H1 (cell line): ENCODE measurements at regions not wholly inside any gene's neighbourhood (a gene's known extent, or its start where the extent isn't known, plus 50 kb on each side); places are given as distances from the start of the nearest gene placed in this dataset.

Experiments
- BRCA1 ChIP-seq: IDR thresholded peaks from 2 replicates; pipeline ENCODE4 v1.6.1; 2012; ENCODE audit warnings: low read depth, low read length, improper control_type of control experiment
- CTCF ChIP-seq, 3 experiments: IDR thresholded peaks; 1 replicate in 2 of 3; 2 replicates in 1 of 3; pipeline versions ENCODE4 v1.5.1 to v1.6.1; 2011; ENCODE audit warnings: low read length in 3 of 3, mild to moderate bottlenecking in 3 of 3, inconsistent platforms in 2 of 3, low read depth in 1 of 3, moderate library complexity in 1 of 3; ENCODE audit not compliant: insufficient read depth in 1 of 3; ENCODE audit errors: control extremely low read depth in 1 of 3
- JUN ChIP-seq: IDR thresholded peaks from 2 replicates; pipeline ENCODE4 v1.6.1; 2011; ENCODE audit warnings: low read depth, mild to moderate bottlenecking, improper control_type of control experiment, low read length
- SAP30 ChIP-seq: fragments of 300-600 bp; sonication (generic); IDR thresholded peaks from 2 replicates; pipeline ENCODE4 v1.7.1; 2012; ENCODE audit warnings: low read length, moderate library complexity, mild to moderate bottlenecking, inconsistent platforms; ENCODE audit not compliant: insufficient read depth, insufficient replicate concordance
- SUZ12 ChIP-seq: fragments of 200-600 bp; sonication (generic); IDR thresholded peaks from 2 replicates; pipeline ENCODE4 v1.6.1; 2012; ENCODE audit warnings: mild to moderate bottlenecking, inconsistent platforms, low read length, moderate library complexity, mixed read lengths
- TAF1 ChIP-seq: IDR thresholded peaks from 2 replicates; pipeline ENCODE4 v1.6.1; 2011; ENCODE audit warnings: mild to moderate bottlenecking, low read depth, low read length

GRCh38 chr2:187115627-187116026 lies 266.7 kb upstream of the ZSWIM2 start:
- TF ChIP-seq SAP30 (no peak), BRCA1 (no peak), TAF1 (no peak), SUZ12 (no peak), JUN (no peak), CTCF (IDR thresholded peaks at IDR 0.05; ENCODE audit: control extremely low read depth in 1 of 3, insufficient read depth in 1 of 3, low read depth in 1 of 3, low read length in 3 of 3) (no peak)
